Astrocyte of the cerebellum (primary cell): ENCODE measurements at regions not wholly inside any gene's neighbourhood (a gene's known extent, or its start where the extent isn't known, plus 50 kb on each side); places are given as distances from the start of the nearest gene placed in this dataset.

Experiments
- DNase-seq: peaks from one replicate; pipeline ENCODE4 v3.0.0-alpha.2; 2011; ENCODE audit warnings: low read depth
- H3K4me3 ChIP-seq: 2 replicates; pipeline ENCODE4 v1.5.1; 2011; ENCODE audit warnings: mild to moderate bottlenecking, low read depth, low read length, moderate library complexity
- in situ Hi-C: cut with HindIII; loops from 2 replicates; pipeline ENCODE4 v1.10.0; 2017; ENCODE audit warnings: low sequenced_read_pairs
- TF ChIP-seq, protein P1 (sequence below): IDR thresholded peaks from 2 replicates; pipeline ENCODE4 v1.5.1; 2012; ENCODE audit warnings: low read length, low read depth, moderate library complexity, mild to moderate bottlenecking; ENCODE audit errors: missing control alignments

GRCh38 chr13:78198821-78199220 is 280.2 kb upstream of the EDNRB start:
- H3K4me3 ChIP-seq, result no peak overlapping the region
- TF ChIP-seq, protein P1, sequence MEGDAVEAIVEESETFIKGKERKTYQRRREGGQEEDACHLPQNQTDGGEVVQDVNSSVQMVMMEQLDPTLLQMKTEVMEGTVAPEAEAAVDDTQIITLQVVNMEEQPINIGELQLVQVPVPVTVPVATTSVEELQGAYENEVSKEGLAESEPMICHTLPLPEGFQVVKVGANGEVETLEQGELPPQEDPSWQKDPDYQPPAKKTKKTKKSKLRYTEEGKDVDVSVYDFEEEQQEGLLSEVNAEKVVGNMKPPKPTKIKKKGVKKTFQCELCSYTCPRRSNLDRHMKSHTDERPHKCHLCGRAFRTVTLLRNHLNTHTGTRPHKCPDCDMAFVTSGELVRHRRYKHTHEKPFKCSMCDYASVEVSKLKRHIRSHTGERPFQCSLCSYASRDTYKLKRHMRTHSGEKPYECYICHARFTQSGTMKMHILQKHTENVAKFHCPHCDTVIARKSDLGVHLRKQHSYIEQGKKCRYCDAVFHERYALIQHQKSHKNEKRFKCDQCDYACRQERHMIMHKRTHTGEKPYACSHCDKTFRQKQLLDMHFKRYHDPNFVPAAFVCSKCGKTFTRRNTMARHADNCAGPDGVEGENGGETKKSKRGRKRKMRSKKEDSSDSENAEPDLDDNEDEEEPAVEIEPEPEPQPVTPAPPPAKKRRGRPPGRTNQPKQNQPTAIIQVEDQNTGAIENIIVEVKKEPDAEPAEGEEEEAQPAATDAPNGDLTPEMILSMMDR, result no peak
- no peak for DNase-seq
- in situ Hi-C loops, result no loop called here

GRCh38 chr13:78198419-78198818 is 279.8 kb upstream of the EDNRB start:
- no peak overlapping the region for H3K4me3 ChIP-seq
- no peak for DNase-seq
- TF ChIP-seq, protein P1, result no peak
- in situ Hi-C loops, result no loop called here

GRCh38 chr13:78197231-78197630 is 278.6 kb upstream of the EDNRB start:
- TF ChIP-seq, protein P1, result no peak
- no peak overlapping the region for H3K4me3 ChIP-seq
- in situ Hi-C loops, result no loop called here
- DNase-seq, result no peak

DNA sequence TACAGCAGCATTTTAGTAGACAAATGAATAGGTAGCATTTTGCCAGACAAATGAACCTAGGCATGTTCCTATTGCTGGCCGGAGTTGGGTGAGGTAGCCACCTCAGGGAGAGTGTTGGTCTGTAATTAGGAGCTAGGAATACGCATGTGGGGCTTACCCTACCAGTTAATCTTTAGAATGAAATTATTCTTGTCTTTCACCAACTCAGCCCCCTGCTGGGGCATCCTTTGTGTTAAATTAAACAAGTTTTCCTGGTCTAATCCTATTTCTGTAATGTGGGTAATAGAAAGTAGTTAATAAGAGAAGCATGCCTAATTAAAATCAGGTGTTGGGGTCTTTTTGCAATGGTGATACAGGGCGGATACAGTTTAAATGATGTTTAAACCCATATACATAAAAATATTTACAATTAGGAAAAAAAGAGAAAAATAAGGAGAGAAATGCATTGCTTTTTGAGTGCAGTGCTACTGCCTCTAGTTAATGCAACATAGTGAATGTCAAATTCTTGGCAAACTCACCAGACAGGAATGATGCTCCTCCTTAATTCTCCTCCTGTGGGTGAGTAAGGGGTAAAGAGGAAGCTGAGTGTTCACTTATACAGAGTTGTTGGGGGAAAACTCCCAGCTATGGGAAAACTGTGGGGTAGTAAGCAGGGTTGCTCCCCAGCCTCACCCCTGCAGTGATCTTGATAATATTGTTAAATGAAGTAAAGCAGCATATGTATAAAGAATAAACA is 276.4 kb upstream of the EDNRB start:
- in situ Hi-C loops, result no loop called here
- no peak overlapping the region for H3K4me3 ChIP-seq
- DNase-seq, result peak; percentile 4
- TF ChIP-seq, protein P1, result no peak

- no peak overlapping the region for H3K4me3 ChIP-seq
- DNase-seq, result peak; percentile 1
- TF ChIP-seq, protein P1, result no peak
- in situ Hi-C loops, result no loop called here
Observed at GRCh38 chr13:78193846-78194245, 275.2 kb upstream of the EDNRB start.

DNA sequence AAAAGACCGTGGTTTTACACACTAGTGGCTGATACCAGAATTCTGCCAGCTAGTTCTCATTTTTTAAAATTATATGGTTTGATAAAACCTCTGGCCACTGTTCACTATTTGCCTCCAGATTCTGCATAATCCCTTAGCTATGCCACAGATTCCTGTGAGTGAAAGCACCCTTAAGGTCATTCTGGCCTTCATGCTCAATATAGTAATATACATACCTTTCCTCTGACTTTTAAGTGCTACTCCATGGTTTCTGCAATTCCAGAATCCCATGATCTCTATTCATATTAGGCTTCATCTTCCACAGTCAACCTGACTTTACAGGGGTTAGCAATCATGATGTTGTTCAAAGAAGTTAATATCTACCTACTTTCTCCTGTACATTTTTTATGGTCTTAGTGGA is 274.1 kb upstream of the EDNRB start:
- DNase-seq, result peak; percentile 24
- TF ChIP-seq, protein P1, result no peak
- in situ Hi-C loops, result no loop called here
- no peak overlapping the region for H3K4me3 ChIP-seq

- H3K4me3 ChIP-seq, result no peak overlapping the region
- no peak for DNase-seq
- in situ Hi-C loops, result no loop called here
- TF ChIP-seq, protein P1, result no peak
Observed at GRCh38 chr13:78190296-78190695, 271.7 kb upstream of the EDNRB start.
